ENCODE measurements at regions not wholly inside any gene's neighbourhood (a gene's known extent, or its start where the extent isn't known, plus 50 kb on each side); places are given as distances from the start of the nearest gene placed in this dataset.

DNA sequence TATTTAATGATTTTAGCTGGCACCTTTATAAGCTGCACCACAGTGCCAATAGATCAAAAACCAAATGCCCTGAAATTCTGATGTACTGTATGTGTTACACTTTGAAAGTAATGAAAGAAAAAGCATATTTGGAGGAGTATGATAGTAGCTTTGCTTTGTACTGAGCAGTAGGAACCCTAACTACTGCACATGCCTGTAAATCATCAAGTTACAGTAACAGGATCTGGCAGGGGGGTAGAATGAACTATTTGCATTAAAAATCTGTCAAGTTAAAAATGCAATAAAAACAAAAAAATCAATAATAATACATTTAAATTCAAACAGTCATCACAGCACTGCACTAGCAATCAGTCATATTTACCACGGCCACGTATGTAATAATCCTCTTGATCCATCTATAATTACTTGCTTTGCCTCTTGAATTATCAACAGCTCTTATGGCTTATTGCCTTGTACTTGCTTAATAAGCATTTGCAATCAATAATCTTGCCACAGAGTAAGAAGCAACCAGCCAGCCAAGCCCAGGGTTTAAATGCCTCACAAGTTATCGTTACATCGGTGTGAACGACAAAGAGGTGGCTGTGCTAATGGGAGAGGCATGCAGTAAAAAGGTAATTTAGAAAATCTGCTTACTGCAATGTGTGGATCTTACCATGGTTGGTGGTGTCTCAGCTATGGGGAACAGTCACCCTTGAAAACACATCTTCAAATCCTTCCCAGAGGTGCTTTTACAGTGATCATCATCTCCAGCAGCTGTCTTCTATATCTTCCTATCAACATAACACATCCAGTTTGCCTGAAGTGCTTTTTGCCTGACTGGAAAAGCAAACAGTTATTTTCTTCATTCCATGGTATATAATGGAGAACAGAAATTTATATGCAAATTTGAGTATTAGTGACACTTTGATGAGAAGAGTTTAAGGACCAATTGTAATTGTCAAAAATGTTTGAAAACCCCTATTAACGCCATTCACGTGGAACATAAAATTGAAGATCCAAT, 1812.1 kb upstream of the ADGRL3 start:
- Histone ChIP-seq H2BK5ac (ENCODE audit: insufficient read length, low read length) (no peak overlapping the region), H3K18ac (ENCODE audit: insufficient read length, low read depth, low read length) (no peak overlapping the region), H3K4me1 (ENCODE audit: insufficient read depth, low read length) (no peaks in the 10 kb centered on the region), H3K27ac (ENCODE audit: insufficient read length, low read depth, low read length) (no peak overlapping the region), H4K91ac (ENCODE audit: insufficient read length, low read depth, low read length) (no peak overlapping the region), H4K20me1 (ENCODE audit: control insufficient read depth, insufficient read depth, insufficient read length) (no peaks in the 10 kb centered on the region), H3K9me3 (ENCODE audit: control insufficient read depth, low read depth, low read length) (no peaks in the 10 kb centered on the region), H2BK20ac (ENCODE audit: low read depth, low read length, poor library complexity, severe bottlenecking) (no peak overlapping the region), H3K79me1 (ENCODE audit: insufficient read depth, low read depth, low read length, poor library complexity, severe bottlenecking) (no peaks in the 10 kb centered on the region), H2BK15ac (ENCODE audit: low read depth, low read length) (no peak overlapping the region), H4K5ac (ENCODE audit: insufficient read length, low read depth, low read length) (no peak overlapping the region), H3K14ac (ENCODE audit: insufficient read depth, low read length) (no peak overlapping the region), H3K23ac (ENCODE audit: insufficient read length, low read depth, low read length) (no peak overlapping the region), H3K9ac (ENCODE audit: extremely low read depth, insufficient read length, low read length) (no peak overlapping the region), H2BK120ac (ENCODE audit: low read depth, low read length, poor library complexity, severe bottlenecking) (no peak overlapping the region), H2AK5ac (ENCODE audit: insufficient read length, low read length) (no peak overlapping the region), H2BK12ac (ENCODE audit: insufficient read length, low read depth, low read length) (no peak overlapping the region), H2AFZ (ENCODE audit: low read length) (no peak overlapping the region), H3K4ac (ENCODE audit: low read depth, low read length) (no peak overlapping the region), H3K4me2 (ENCODE audit: insufficient read depth, insufficient read length, low read length) (no peak overlapping the region), H3K27me3 (ENCODE audit: insufficient read depth, low read length) (no peaks in the 10 kb centered on the region), H4K8ac (replicated peaks; ENCODE audit: insufficient read length, low read depth, low read length) (no peak overlapping the region), H3T11ph (ENCODE audit: low read length) (no peak overlapping the region), H3K23me2 (ENCODE audit: insufficient read length, low read depth, low read length, poor library complexity, severe bottlenecking) (no peaks in the 10 kb centered on the region), H3K56ac (ENCODE audit: insufficient read length, low read depth, low read length) (no peak overlapping the region), H3K79me2 (ENCODE audit: insufficient read depth, low read length) (no peaks in the 10 kb centered on the region)
- Mint-ChIP-seq H3K27me3 (ENCODE audit: low read depth) (no peaks in the 10 kb centered on the region), H3K27ac (no peak overlapping the region), H3K9me3 (peaks cover 0 to 2% of the 10 kb centered on the region in 2 experiments; a peak in 1 of 5 replicates), H3K36me3 (ENCODE audit: insufficient read depth in 1 of 3, low read depth in 3 of 3) (no peaks in the 10 kb centered on the region), H3K4me3 (no peak overlapping the region), H3K4me1 (no peaks in the 10 kb centered on the region)
- no peak for DNase-seq
- no peak for TF ChIP-seq CTCF (conservative IDR thresholded peaks at IDR 0.05)
- no CpG with 5 or more reads among the region's 7 CpGs for WGBS (ENCODE audit: extremely low coverage, insufficient read length, low lambda C conversion rate)

Data from H9 (cell line).